Fibroblast of the aortic adventitia (primary cell): ENCODE measurements at regions not wholly inside any gene's neighbourhood (a gene's known extent, or its start where the extent isn't known, plus 50 kb on each side); places are given as distances from the start of the nearest gene placed in this dataset.

ENCODE experiments used
- DNase-seq: peaks from one replicate; pipeline ENCODE4 v3.0.0-alpha.2; 2010; ENCODE audit warnings: low read depth
- H3K4me3 ChIP-seq: 2 replicates; pipeline ENCODE4 v1.5.1; 2011; ENCODE audit warnings: low read depth, mild to moderate bottlenecking, control low read depth, low read length, moderate library complexity
- TF ChIP-seq, protein P1 (sequence below): IDR thresholded peaks from 2 replicates; pipeline ENCODE4 v1.5.1; 2011; ENCODE audit warnings: mild to moderate bottlenecking, low read length, control low read depth, inconsistent platforms; ENCODE audit not compliant: insufficient read depth

DNA sequence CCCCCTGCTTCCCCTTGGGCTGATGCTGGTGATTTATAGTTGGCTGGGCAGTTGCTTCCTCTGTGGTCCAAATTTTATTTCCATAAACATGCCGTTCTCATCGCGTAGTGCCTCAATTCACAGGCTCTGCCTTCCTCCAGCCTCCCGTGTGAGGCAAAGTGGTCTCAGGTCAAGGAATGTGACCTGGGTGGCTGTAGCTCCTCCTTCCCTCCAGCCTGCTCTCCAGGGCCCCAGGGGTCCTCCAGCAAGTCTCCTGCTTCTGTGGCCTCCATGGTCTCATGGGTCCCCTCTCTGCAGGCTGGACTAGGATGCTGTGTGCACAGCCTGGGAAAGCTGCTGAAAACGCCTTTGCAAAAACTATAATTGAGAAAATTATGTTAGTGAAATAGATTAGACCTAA lies 694.1 kb downstream of the BRD1 start:
- DNase-seq: no peak
- TF ChIP-seq, protein P1, sequence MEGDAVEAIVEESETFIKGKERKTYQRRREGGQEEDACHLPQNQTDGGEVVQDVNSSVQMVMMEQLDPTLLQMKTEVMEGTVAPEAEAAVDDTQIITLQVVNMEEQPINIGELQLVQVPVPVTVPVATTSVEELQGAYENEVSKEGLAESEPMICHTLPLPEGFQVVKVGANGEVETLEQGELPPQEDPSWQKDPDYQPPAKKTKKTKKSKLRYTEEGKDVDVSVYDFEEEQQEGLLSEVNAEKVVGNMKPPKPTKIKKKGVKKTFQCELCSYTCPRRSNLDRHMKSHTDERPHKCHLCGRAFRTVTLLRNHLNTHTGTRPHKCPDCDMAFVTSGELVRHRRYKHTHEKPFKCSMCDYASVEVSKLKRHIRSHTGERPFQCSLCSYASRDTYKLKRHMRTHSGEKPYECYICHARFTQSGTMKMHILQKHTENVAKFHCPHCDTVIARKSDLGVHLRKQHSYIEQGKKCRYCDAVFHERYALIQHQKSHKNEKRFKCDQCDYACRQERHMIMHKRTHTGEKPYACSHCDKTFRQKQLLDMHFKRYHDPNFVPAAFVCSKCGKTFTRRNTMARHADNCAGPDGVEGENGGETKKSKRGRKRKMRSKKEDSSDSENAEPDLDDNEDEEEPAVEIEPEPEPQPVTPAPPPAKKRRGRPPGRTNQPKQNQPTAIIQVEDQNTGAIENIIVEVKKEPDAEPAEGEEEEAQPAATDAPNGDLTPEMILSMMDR: no peak
- no peak overlapping the region for H3K4me3 ChIP-seq

GRCh38 chr22:49132009-49132408 lies 695.7 kb downstream of the BRD1 start:
- DNase-seq: no peak
- no peak overlapping the region for H3K4me3 ChIP-seq
- TF ChIP-seq, protein P1: no peak

DNA sequence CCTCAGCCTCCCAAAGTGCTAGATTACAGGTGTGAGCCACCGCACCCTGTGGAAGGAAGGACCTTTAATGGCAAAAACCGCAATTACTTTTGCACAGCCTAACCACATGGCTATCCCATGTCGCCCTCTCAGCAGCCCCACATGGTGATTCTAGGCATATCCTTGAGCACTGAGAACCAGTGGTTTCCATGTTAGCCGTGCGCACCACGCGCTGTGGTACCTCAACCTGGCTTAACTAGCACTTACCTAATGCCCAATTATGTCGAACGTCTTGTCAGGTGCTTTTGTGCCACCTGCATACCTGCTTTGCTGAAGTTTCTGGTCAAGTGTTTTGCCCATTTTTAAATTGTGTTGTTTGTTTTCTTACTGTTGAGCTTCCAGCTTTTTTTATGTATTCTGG lies 697.9 kb downstream of the BRD1 start:
- no peak overlapping the region for H3K4me3 ChIP-seq
- no peak for DNase-seq
- TF ChIP-seq, protein P1: no peak

- TF ChIP-seq, protein P1: no peak
- H3K4me3 ChIP-seq: no peak overlapping the region
- no peak for DNase-seq
These were observed 698.8 kb downstream of the BRD1 start for GRCh38 chr22:49128874-49129273.

GRCh38 chr22:49124608-49125007 lies 703.1 kb downstream of the BRD1 start:
- H3K4me3 ChIP-seq: no peak overlapping the region
- TF ChIP-seq, protein P1: no peak
- DNase-seq: no peak

DNA sequence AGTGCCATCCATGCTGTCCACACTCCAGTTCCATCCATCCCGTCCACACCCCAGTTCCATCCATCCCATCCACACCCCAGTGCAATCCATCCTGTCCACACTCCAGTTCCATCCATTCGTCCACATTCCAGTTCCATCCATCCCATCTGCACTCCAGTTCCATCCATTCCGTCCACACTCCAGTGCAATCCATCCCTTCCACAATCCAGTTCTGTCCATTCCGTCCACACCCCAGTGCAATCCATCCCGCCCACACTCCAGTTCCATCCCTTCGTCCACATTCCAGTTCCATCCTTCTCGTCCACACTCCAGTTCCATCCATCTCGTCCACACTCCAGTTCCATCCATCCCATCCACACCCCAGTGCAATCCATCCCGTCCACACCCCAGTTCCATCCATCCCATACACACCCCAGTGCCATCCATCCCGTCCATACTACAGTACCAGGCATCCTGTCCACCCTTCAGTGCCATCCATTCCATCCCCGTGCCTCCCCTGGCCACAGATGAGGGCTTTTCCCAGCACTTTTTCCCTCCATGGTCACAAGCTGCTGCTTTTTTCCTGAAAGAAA lies 704.0 kb downstream of the BRD1 start:
- DNase-seq: no peak

More for the DNA sequence above, 704.0 kb downstream of the BRD1 start:
- no peak overlapping the region for H3K4me3 ChIP-seq
- TF ChIP-seq, protein P1: no peak
